Gastroesophageal sphincter (tissue), 4 donors: ENCODE measurements at regions not wholly inside any gene's neighbourhood (a gene's known extent, or its start where the extent isn't known, plus 50 kb on each side); places are given as distances from the start of the nearest gene placed in this dataset.

Experiments used
- ATAC-seq: fragments of 150-250 bp; one replicate; pipeline ENCODE4 v1.9.1; 2016; ENCODE audit warnings: mild to moderate bottlenecking, moderate library complexity
- H3K27ac ChIP-seq, 4 donors: fragments of 200-600 bp; sonication (generic) in 3 of 4; 1 replicate in 3 of 4; 2 replicates in 1 of 4; pipeline ENCODE4 v1.5.1; 2016 to 2019
- H3K27me3 ChIP-seq: fragments of 200-600 bp; sonication (generic); one replicate; pipeline ENCODE4 v1.5.1; 2019
- H3K36me3 ChIP-seq, 2 donors: fragments of 200-600 bp; sonication (generic); one replicate each; pipeline ENCODE4 v1.5.1; 2019; ENCODE audit warnings: control low read depth in 1 of 2
- H3K4me1 ChIP-seq, 3 donors: fragments of 200-600 bp; sonication (generic); 1 replicate in 2 of 3; 2 replicates in 1 of 3; pipeline ENCODE4 v1.5.1; 2016 to 2019; ENCODE audit warnings: control low read depth in 2 of 3
- H3K4me3 ChIP-seq, 2 donors: fragments of 200-600 bp; sonication (generic); one replicate each; pipeline ENCODE4 v1.5.1; 2019; ENCODE audit warnings: mild to moderate bottlenecking in 1 of 2, moderate library complexity in 1 of 2
- H3K9me3 ChIP-seq, 3 donors: fragments of 200-600 bp; sonication (generic); one replicate each; pipeline ENCODE4 v1.5.1; 2017 to 2019; ENCODE audit warnings: control low read depth in 2 of 3
- CTCF ChIP-seq, 4 experiments: fragments of 200-600 bp in 2 of 4; fragments of 450-650 bp in 2 of 4; sonication (generic) in 1 of 4; IDR thresholded peaks; one replicate each; pipeline ENCODE4 v1.5.1; 2017 to 2019; ENCODE audit warnings: antibody characterized with exemption in 4 of 4, mild to moderate bottlenecking in 2 of 4, moderate library complexity in 2 of 4
- EP300 ChIP-seq: sonication (generic); formaldehyde crosslinking; IDR thresholded peaks from one replicate; pipeline ENCODE4 v1.6.1; 2017; ENCODE audit warnings: antibody characterized with exemption, mild to moderate bottlenecking
- POLR2A ChIP-seq, 2 donors: fragments of 450-650 bp; IDR thresholded peaks; one replicate each; pipeline ENCODE4 v1.6.1; 2017; ENCODE audit warnings: antibody characterized with exemption in 2 of 2, mild to moderate bottlenecking in 2 of 2, moderate library complexity in 1 of 2
- POLR2AphosphoS5 ChIP-seq: sonication (generic); formaldehyde crosslinking; IDR thresholded peaks from one replicate; pipeline ENCODE4 v1.6.1; 2017; ENCODE audit warnings: antibody characterized with exemption
- WGBS, 2 donors: methylation state at CpG; one replicate each; pipeline ENCODE4 v1.1.5; 2018; ENCODE audit warnings: low coverage in 1 of 2; 5-methylcytosine and 5-hydroxymethylcytosine counted together

GRCh38 chr2:120831086-120831485 lies 95.4 kb downstream of the GLI2 start:
- Histone ChIP-seq H3K9me3 (no peaks in the 10 kb centered on the region), H3K36me3 (no peaks in the 10 kb centered on the region), H3K27ac (no peak overlapping the region), H3K4me1 (peaks cover 0 to 36% (median 18%) of the 10 kb centered on the region in 3 donors), H3K4me3 (no peak overlapping the region), H3K27me3 (no peaks in the 10 kb centered on the region)
- ATAC-seq = no peak
- TF ChIP-seq POLR2A (IDR thresholded peaks at IDR 0.05) = no peak
- TF ChIP-seq CTCF (IDR thresholded peaks at IDR 0.05) = no peak
- TF ChIP-seq EP300 = no peak
- TF ChIP-seq POLR2AphosphoS5 = no peak
- 40% methylated on average over 1 of the region's 2 CpGs; no CpG with 5 or more reads in 1 of the 2 donors for WGBS, 2 donors

GRCh38 chr2:120831891-120832290 lies 96.2 kb downstream of the GLI2 start:
- TF ChIP-seq EP300 (no peak), POLR2A (IDR thresholded peaks at IDR 0.05) (no peak), POLR2AphosphoS5 (no peak), CTCF (IDR thresholded peaks at IDR 0.05) (no peak)
- no peaks in the 10 kb centered on the region for H3K36me3 ChIP-seq
- ATAC-seq = no peak
- H3K4me3 ChIP-seq = no peak overlapping the region
- H3K4me1 ChIP-seq = peaks cover 0 to 28% (median 10%) of the 10 kb centered on the region in 3 donors
- 96% methylated on average over 4 of the region's 6 CpGs; no CpG with 5 or more reads in 1 of the 2 donors for WGBS, 2 donors
- no peaks in the 10 kb centered on the region for H3K9me3 ChIP-seq
- no peaks in the 10 kb centered on the region for H3K27me3 ChIP-seq
- no peak overlapping the region for H3K27ac ChIP-seq

GRCh38 chr2:120832296-120833070 lies 96.8 kb downstream of the GLI2 start:
- H3K9me3 ChIP-seq = no peaks in the 10 kb centered on the region
- H3K36me3 ChIP-seq = no peaks in the 10 kb centered on the region
- no peak overlapping the region for H3K27ac ChIP-seq
- 88% methylated on average over 5 of the region's 11 CpGs; no CpG with 5 or more reads in 1 of the 2 donors for WGBS, 2 donors
- H3K27me3 ChIP-seq = no peaks in the 10 kb centered on the region
- peaks cover 0 to 22% (median 8%) of the 10 kb centered on the region in 3 donors for H3K4me1 ChIP-seq
- no peak for ATAC-seq
- no peak for TF ChIP-seq POLR2A (IDR thresholded peaks at IDR 0.05)
- TF ChIP-seq EP300 = no peak
- no peak for TF ChIP-seq POLR2AphosphoS5
- TF ChIP-seq CTCF (IDR thresholded peaks at IDR 0.05) = no peak
- H3K4me3 ChIP-seq = no peak overlapping the region

- ATAC-seq = no peak
- H3K27ac ChIP-seq = no peak overlapping the region
- peaks cover 0 to 18% (median 8%) of the 10 kb centered on the region in 3 donors for H3K4me1 ChIP-seq
- H3K4me3 ChIP-seq = no peak overlapping the region
- H3K9me3 ChIP-seq = no peaks in the 10 kb centered on the region
- no peaks in the 10 kb centered on the region for H3K36me3 ChIP-seq
- TF ChIP-seq CTCF (IDR thresholded peaks at IDR 0.05) = no peak
- no peak for TF ChIP-seq EP300
- TF ChIP-seq POLR2AphosphoS5 = no peak
- TF ChIP-seq POLR2A (IDR thresholded peaks at IDR 0.05) = no peak
- 100% methylated on average over 1 to 2 of the region's 3 CpGs for WGBS, 2 donors
- H3K27me3 ChIP-seq = no peaks in the 10 kb centered on the region
Measured at GRCh38 chr2:120833127-120833675, 97.5 kb downstream of the GLI2 start.

GRCh38 chr2:120834206-120834605 lies 98.5 kb downstream of the GLI2 start:
- ATAC-seq = no peak
- 83% methylated on average over 2 of the region's 3 CpGs; no CpG with 5 or more reads in 1 of the 2 donors for WGBS, 2 donors
- no peaks in the 10 kb centered on the region for H3K36me3 ChIP-seq
- H3K4me3 ChIP-seq = no peak overlapping the region
- TF ChIP-seq CTCF (IDR thresholded peaks at IDR 0.05) (no peak), POLR2A (IDR thresholded peaks at IDR 0.05) (no peak), POLR2AphosphoS5 (no peak), EP300 (no peak)
- H3K27me3 ChIP-seq = no peaks in the 10 kb centered on the region
- H3K4me1 ChIP-seq = peaks cover 0 to 18% (median 8%) of the 10 kb centered on the region in 3 donors
- H3K27ac ChIP-seq = no peak overlapping the region
- no peaks in the 10 kb centered on the region for H3K9me3 ChIP-seq
